Erythroblast (primary cell): ENCODE measurements at regions not wholly inside any gene's neighbourhood (a gene's known extent, or its start where the extent isn't known, plus 50 kb on each side); places are given as distances from the start of the nearest gene placed in this dataset.
"Not testable (repeated sequence)": the region's sequence is repeated elsewhere in the genome, so short reads cannot be mapped to it uniquely, and the experiment has no call there.

Experiments
- GATA1 ChIP-seq: IDR thresholded peaks from 2 replicates; pipeline ENCODE4 v1.6.1; 2011; ENCODE audit warnings: low read depth, mild to moderate bottlenecking, control low read depth, low read length, moderate library complexity
- POLR2A ChIP-seq: IDR thresholded peaks from 2 replicates; pipeline ENCODE4 v1.6.1; 2011; ENCODE audit warnings: mild to moderate bottlenecking, low read length

DNA sequence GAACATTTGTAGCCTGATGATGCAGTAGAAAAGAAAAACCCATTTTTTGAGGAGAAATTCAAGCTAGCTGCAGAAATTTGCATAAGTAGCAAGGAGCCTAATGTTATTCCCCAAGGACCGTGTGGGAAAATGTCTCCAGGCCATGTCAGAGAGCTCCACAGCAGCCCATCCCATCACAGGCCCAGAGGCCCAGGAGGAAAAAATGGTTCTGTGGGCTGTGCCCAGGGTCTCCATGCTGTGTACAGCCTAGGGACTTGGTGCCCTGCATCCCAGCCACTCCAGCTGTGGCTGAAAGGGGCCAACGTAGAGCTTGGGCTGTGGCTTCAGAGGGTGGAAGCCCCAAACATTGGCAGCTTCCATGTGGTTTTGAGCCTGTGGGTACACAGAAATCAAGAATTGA, 79.0 kb downstream of the CAVIN4 start:
- TF ChIP-seq POLR2A, GATA1: not testable (repeated sequence)
